ENCODE measurements at regions not wholly inside any gene's neighbourhood (a gene's known extent, or its start where the extent isn't known, plus 50 kb on each side); places are given as distances from the start of the nearest gene placed in this dataset.

DNA sequence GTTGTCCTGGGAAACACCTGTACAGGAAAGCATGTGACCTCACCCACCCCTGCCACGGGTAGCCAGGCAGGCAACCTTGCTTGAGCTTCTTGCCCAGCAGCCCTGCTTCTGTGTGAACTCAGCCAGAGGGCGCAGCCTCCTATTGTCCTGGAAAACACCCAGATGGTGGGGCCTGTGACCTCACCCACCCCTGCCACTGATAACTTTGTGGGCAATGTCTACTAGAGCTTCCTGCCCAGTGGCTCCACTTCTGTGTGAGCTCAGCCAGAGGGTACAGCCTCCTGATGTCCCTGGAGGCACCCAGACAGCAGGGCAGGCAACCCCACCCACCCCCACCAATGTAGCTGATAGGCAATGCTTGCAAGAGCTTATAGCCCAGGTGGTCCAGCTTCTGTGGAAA lies 146.3 kb downstream of the DTHD1 start:
- no peak for TF ChIP-seq POLR2A (IDR thresholded peaks at IDR 0.05; ENCODE audit: low read length)
- TF ChIP-seq GATA1 (IDR thresholded peaks at IDR 0.05; ENCODE audit: low read depth, low read length), result no peak
